Suprapubic skin (tissue), 4 donors: ENCODE measurements at regions not wholly inside any gene's neighbourhood (a gene's known extent, or its start where the extent isn't known, plus 50 kb on each side); places are given as distances from the start of the nearest gene placed in this dataset.

ENCODE experiments used
- CTCF ChIP-seq, 2 donors: fragments of 200-600 bp in 1 of 2; fragments of 450-650 bp in 1 of 2; sonication (generic) in 1 of 2; IDR thresholded peaks; one replicate each; pipeline ENCODE4 v1.5.1; 2016 to 2019; ENCODE audit warnings: antibody characterized with exemption in 2 of 2, mild to moderate bottlenecking in 1 of 2, moderate library complexity in 1 of 2
- EP300 ChIP-seq: sonication (generic); formaldehyde crosslinking; IDR thresholded peaks from one replicate; pipeline ENCODE4 v1.6.1; 2017; ENCODE audit warnings: antibody characterized with exemption
- POLR2A ChIP-seq, 2 donors: fragments of 450-650 bp; IDR thresholded peaks; one replicate each; pipeline ENCODE4 v1.6.1; 2017; ENCODE audit warnings: antibody characterized with exemption in 2 of 2, mild to moderate bottlenecking in 2 of 2, moderate library complexity in 2 of 2
- POLR2AphosphoS5 ChIP-seq, 3 donors: sonication (generic); formaldehyde crosslinking; IDR thresholded peaks; one replicate each; pipeline ENCODE4 v1.6.1; 2017; ENCODE audit warnings: antibody characterized with exemption in 3 of 3

GRCh38 chr13:40223585-40223984 lies 442.9 kb downstream of the FOXO1 start:
- TF ChIP-seq CTCF (IDR thresholded peaks at IDR 0.05) (no peak), POLR2AphosphoS5 (IDR thresholded peaks at IDR 0.05) (no peak), POLR2A (IDR thresholded peaks at IDR 0.05) (no peak), EP300 (no peak)
